ENCODE measurements at regions not wholly inside any gene's neighbourhood (a gene's known extent, or its start where the extent isn't known, plus 50 kb on each side); places are given as distances from the start of the nearest gene placed in this dataset.

GRCh38 chr14:53355581-53356112 is 202.5 kb upstream of the DDHD1 start:
- DNase-seq (ENCODE audit: low read depth): no peak

GRCh38 chr14:53354336-53354735 is 201.2 kb upstream of the DDHD1 start:
- no peak for DNase-seq (ENCODE audit: low read depth)

- DNase-seq (ENCODE audit: low read depth): no peak
Observed at GRCh38 chr14:53350866-53351265, 197.7 kb upstream of the DDHD1 start.

- DNase-seq (ENCODE audit: low read depth): no peak
Observed at GRCh38 chr14:53350429-53350828, 197.3 kb upstream of the DDHD1 start.

- DNase-seq (ENCODE audit: low read depth): no peak
Observed at GRCh38 chr14:53346988-53347387, 193.9 kb upstream of the DDHD1 start.

GRCh38 chr14:53341324-53341723 is 188.2 kb upstream of the DDHD1 start:
- no peak for DNase-seq (ENCODE audit: low read depth)

- DNase-seq (ENCODE audit: low read depth): no peak
Observed at GRCh38 chr14:53338192-53338591, 185.1 kb upstream of the DDHD1 start.

GRCh38 chr14:53336729-53337128 is 183.6 kb upstream of the DDHD1 start:
- no peak for DNase-seq (ENCODE audit: low read depth)

- DNase-seq (ENCODE audit: low read depth): no peak
Observed at GRCh38 chr14:53333809-53334208, 180.7 kb upstream of the DDHD1 start.

- no peak for DNase-seq (ENCODE audit: low read depth)
Observed at GRCh38 chr14:53331921-53332320, 178.8 kb upstream of the DDHD1 start.

GRCh38 chr14:53331247-53331646 is 178.1 kb upstream of the DDHD1 start:
- no peak for DNase-seq (ENCODE audit: low read depth)

GRCh38 chr14:53330441-53330840 is 177.3 kb upstream of the DDHD1 start:
- no peak for DNase-seq (ENCODE audit: low read depth)

GRCh38 chr14:53328841-53329240 is 175.7 kb upstream of the DDHD1 start:
- DNase-seq (ENCODE audit: low read depth): no peak

GRCh38 chr14:53327716-53328115 is 174.6 kb upstream of the DDHD1 start:
- DNase-seq (ENCODE audit: low read depth): no peak

GRCh38 chr14:53325176-53325806 is 172.2 kb upstream of the DDHD1 start:
- DNase-seq (ENCODE audit: low read depth): no peak

- no peak for DNase-seq (ENCODE audit: low read depth)
Observed at GRCh38 chr14:53316504-53316903, 163.4 kb upstream of the DDHD1 start.

GRCh38 chr14:53310412-53310811 is 157.3 kb upstream of the DDHD1 start:
- DNase-seq (ENCODE audit: low read depth): no peak

GRCh38 chr14:53306911-53307310 is 153.8 kb upstream of the DDHD1 start:
- no peak for DNase-seq (ENCODE audit: low read depth)

GRCh38 chr14:53306267-53306721 is 153.2 kb upstream of the DDHD1 start:
- DNase-seq (ENCODE audit: low read depth): peak; percentile 3

- no peak for DNase-seq (ENCODE audit: low read depth)
Observed at GRCh38 chr14:53304726-53305381, 151.7 kb upstream of the DDHD1 start.

GRCh38 chr14:53295985-53296582 is 143.0 kb upstream of the DDHD1 start:
- no peak for DNase-seq (ENCODE audit: low read depth)

GRCh38 chr14:53295372-53295771 is 142.2 kb upstream of the DDHD1 start:
- no peak for DNase-seq (ENCODE audit: low read depth)

- no peak for DNase-seq (ENCODE audit: low read depth)
Observed at GRCh38 chr14:53286301-53286700, 133.2 kb upstream of the DDHD1 start.
